GM12878 (cell line): ENCODE measurements at regions not wholly inside any gene's neighbourhood (a gene's known extent, or its start where the extent isn't known, plus 50 kb on each side); places are given as distances from the start of the nearest gene placed in this dataset.

ENCODE experiments used
- ATAC-seq: fragments of 200-7000 bp; cut with Tn5 transposase; 3 replicates; pipeline ENCODE4 v1.9.1; 2020; ENCODE audit warnings: mild to moderate bottlenecking, moderate library complexity
- BruUV-seq: library from RNA; stranded (reverse); fragments of 400-500 nt; replicated peaks from 2 replicates; lab custom pipeline; 2021; lab: Mats Ljungman, UMichigan
- CTCF ChIA-PET: fragments of 300-600 bp; sonication (Branson Sonifier 250); formaldehyde crosslinking; extraction: SDS; loops from one replicate; lab custom pipeline; 2021; ENCODE audit warnings: inconsistent platforms; lab: Yijun Ruan, JAX
- POLR2A ChIA-PET: fragments of 350-600 bp; formaldehyde crosslinking; extraction: SDS; loops from one replicate; lab custom pipeline; 2021; ENCODE audit warnings: inconsistent platforms; lab: Charles Lee
- RAD21 ChIA-PET: fragments of 300-600 bp; sonication (Branson Sonifier 250); formaldehyde crosslinking; loops from one replicate; lab custom pipeline; 2023; ENCODE audit warnings: antibody characterized with exemption; ENCODE audit not compliant: unreplicated experiment; lab: Charles Lee
- SMC1A ChIA-PET: fragments of 300-600 bp; sonication (Branson Sonifier 250); formaldehyde crosslinking; loops from one replicate; lab custom pipeline; 2023; ENCODE audit not compliant: unreplicated experiment, uncharacterized antibody; lab: Charles Lee
- DNase-seq: peaks from one replicate; pipeline ENCODE4 v3.0.0-alpha.2; 2011; ENCODE audit warnings: low read depth, low spot score
- FAIRE-seq: peaks from 3 replicates; lab custom pipeline; 2011; peaks lifted over from hg19 to GRCh38; lab: Jason Lieb, UNC
- H2AFZ ChIP-seq: 2 replicates; pipeline ENCODE4 v1.6.0; 2011; ENCODE audit warnings: low read depth, low read length, control low read depth; ENCODE audit not compliant: control insufficient read depth
- H3K27ac ChIP-seq: 2 replicates; pipeline ENCODE4 v1.5.1; 2011; ENCODE audit warnings: control low read depth; ENCODE audit not compliant: control insufficient read depth, insufficient read depth
- H3K27me3 ChIP-seq, 2 experiments: replicated peaks in 1 of 2; 2 replicates each; pipeline versions ENCODE4 v1.6.0 to v1.6.1; 2011; ENCODE audit warnings: low read length in 1 of 2; ENCODE audit not compliant: control insufficient read depth in 2 of 2, insufficient read depth in 2 of 2
- H3K36me3 ChIP-seq, 2 experiments: 2 replicates each; pipeline ENCODE4 v1.5.1; 2011; ENCODE audit warnings: low read length in 1 of 2; ENCODE audit not compliant: control insufficient read depth in 2 of 2, insufficient read depth in 2 of 2
- H3K4me1 ChIP-seq: 2 replicates; pipeline ENCODE4 v1.6.1; 2011; ENCODE audit warnings: mild to moderate bottlenecking, low read length, moderate library complexity, mixed read lengths; ENCODE audit not compliant: control insufficient read depth, insufficient read depth
- H3K4me2 ChIP-seq: 2 replicates; pipeline ENCODE4 v1.6.0; 2011; ENCODE audit warnings: control low read depth; ENCODE audit not compliant: control insufficient read depth, insufficient read depth
- H3K4me3 ChIP-seq: fragments of 200-600 bp; sonication (generic); 2 replicates; pipeline ENCODE4 v1.5.1; 2016
- H3K79me2 ChIP-seq: 2 replicates; pipeline ENCODE4 v1.6.0; 2011; ENCODE audit warnings: low read length; ENCODE audit not compliant: control insufficient read depth, insufficient read depth
- H3K9ac ChIP-seq: 2 replicates; pipeline ENCODE4 v1.8.0; 2011; ENCODE audit warnings: low read length, control low read depth, mixed read lengths; ENCODE audit not compliant: control insufficient read depth, insufficient read depth
- H3K9me3 ChIP-seq: replicated peaks from 3 replicates; pipeline ENCODE4 v1.5.1; 2011; ENCODE audit warnings: mild to moderate bottlenecking, low read length; ENCODE audit not compliant: control insufficient read depth, insufficient read depth
- H4K20me1 ChIP-seq: 2 replicates; pipeline ENCODE4 v1.6.0; 2011; ENCODE audit not compliant: control insufficient read depth, insufficient read depth
- ATF2 ChIP-seq: IDR thresholded peaks from 2 replicates; pipeline ENCODE4 v1.6.1; 2012; ENCODE audit warnings: low read length, inconsistent platforms
- BACH1 ChIP-seq: fragments of 450-650 bp; IDR thresholded peaks from 2 replicates; pipeline ENCODE4 v1.6.1; 2017; ENCODE audit warnings: mild to moderate bottlenecking, borderline replicate concordance
- BCL11A ChIP-seq: IDR thresholded peaks from 2 replicates; pipeline ENCODE4 v1.6.1; 2011; ENCODE audit warnings: low read depth, low read length
- EGR1 ChIP-seq, 2 experiments: IDR thresholded peaks; 1 replicate in 1 of 2; 2 replicates in 1 of 2; pipeline ENCODE4 v1.6.1; 2011 to 2012; ENCODE audit warnings: low read depth in 2 of 2, low read length in 2 of 2, borderline replicate concordance in 1 of 2, mild to moderate bottlenecking in 1 of 2, moderate library complexity in 1 of 2
- GABPA ChIP-seq: IDR thresholded peaks from 2 replicates; pipeline ENCODE4 v1.6.1; 2014; ENCODE audit warnings: antibody characterized with exemption, low read depth, mild to moderate bottlenecking, inconsistent platforms
- NBN ChIP-seq: fragments of 450-650 bp; IDR thresholded peaks from 2 replicates; pipeline ENCODE4 v1.6.1; 2016
- RBBP5 ChIP-seq: fragments of 200-600 bp; sonication (generic); conservative IDR thresholded peaks from 2 replicates; pipeline ENCODE4 v1.6.1; 2016
- RFX5 ChIP-seq: IDR thresholded peaks from 2 replicates; pipeline ENCODE4 v1.6.1; 2011; ENCODE audit warnings: low read depth, low read length, improper control_type of control experiment
- SMAD5 ChIP-seq: IDR thresholded peaks from 2 replicates; pipeline ENCODE4 v1.6.1; 2016; ENCODE audit warnings: antibody characterized with exemption, low read depth
- SREBF1 ChIP-seq: IDR thresholded peaks from 2 replicates; pipeline ENCODE4 v1.6.1; 2012; ENCODE audit warnings: mild to moderate bottlenecking, low read length
- SRF ChIP-seq, 2 experiments: IDR thresholded peaks; 2 replicates each; pipeline ENCODE4 v1.6.1; 2011; ENCODE audit warnings: low read depth in 2 of 2, low read length in 2 of 2, mild to moderate bottlenecking in 1 of 2, moderate library complexity in 1 of 2
- TCF7 ChIP-seq: IDR thresholded peaks from 2 replicates; pipeline ENCODE4 v1.6.1; 2014; ENCODE audit warnings: antibody characterized with exemption, borderline replicate concordance
- ZBED1 ChIP-seq: IDR thresholded peaks from 2 replicates; pipeline ENCODE4 v1.6.1; 2016; ENCODE audit warnings: borderline replicate concordance
- ZZZ3 ChIP-seq: IDR thresholded peaks from 2 replicates; pipeline ENCODE4 v1.6.1; 2011; ENCODE audit warnings: low read depth; ENCODE audit not compliant: control insufficient read depth, insufficient read length
- WGBS: methylation state at CpG from one replicate; pipeline ENCODE4 v1.1.6; 2016; ENCODE audit warnings: low lambda C conversion rate; ENCODE audit not compliant: insufficient replicate concordance, insufficient coverage; ENCODE audit errors: missing lambda C conversion rate; 5-methylcytosine and 5-hydroxymethylcytosine counted together
- in situ Hi-C: fragments of 300-500 bp; cut with MboI; formaldehyde crosslinking; loops from 9 replicates; pipeline ENCODE4 v1.14.3; 2018; ENCODE audit warnings: mixed read lengths
- intact Hi-C: fragments of 100-400 bp; cut with micrococcal nuclease; formaldehyde crosslinking; loops from one replicate; pipeline ENCODE4 v1.14.2; 2022; ENCODE audit not compliant: unreplicated experiment
- TF ChIP-seq, protein P1 (sequence below): IDR thresholded peaks from 2 replicates; pipeline ENCODE4 v1.6.1; 2012; ENCODE audit warnings: low read depth, low read length, improper control_type of control experiment
- TF ChIP-seq, protein P2 (sequence below): IDR thresholded peaks from 2 replicates; pipeline ENCODE4 v1.6.1; 2011; ENCODE audit warnings: borderline replicate concordance, low read depth, mild to moderate bottlenecking, moderate library complexity, low read length; ENCODE audit not compliant: insufficient read depth, poor library complexity, severe bottlenecking

- no peak overlapping the region for H2AFZ ChIP-seq
- no TSS peak for BruUV-seq
- no peak for ATAC-seq
- ChIA-PET SMC1A (no interaction called here), CTCF (no interaction called here), POLR2A (no interaction called here), RAD21 (no interaction called here)
- no peak for FAIRE-seq
- 81% methylated on average over 27 of the region's 27 CpGs for WGBS
- H3K9me3 ChIP-seq, result no peaks in the 10 kb centered on the region
- H3K4me2 ChIP-seq, result no peak overlapping the region
- no peaks in the 10 kb centered on the region for H3K79me2 ChIP-seq
- H3K4me3 ChIP-seq, result no peak overlapping the region
- H3K36me3 ChIP-seq, result no peaks in the 10 kb centered on the region
- no peaks in the 10 kb centered on the region for H4K20me1 ChIP-seq
- H3K4me1 ChIP-seq, result no peaks in the 10 kb centered on the region
- TF ChIP-seq SREBF1 (no peak), SMAD5 (no peak), GABPA (no peak), ZBED1 (no peak), BACH1 (no peak), BCL11A (no peak), TCF7 (no peak)
- intact Hi-C loops, result no loop called here
- no peak overlapping the region for H3K27ac ChIP-seq
- DNase-seq, result no peak
- in situ Hi-C loops, result no loop called here
- H3K27me3 ChIP-seq, result no peaks in the 10 kb centered on the region
- H3K9ac ChIP-seq, result no peak overlapping the region
Observed at GRCh38 chr7:81611040-81611439, 158.8 kb downstream of the HGF start.

DNA sequence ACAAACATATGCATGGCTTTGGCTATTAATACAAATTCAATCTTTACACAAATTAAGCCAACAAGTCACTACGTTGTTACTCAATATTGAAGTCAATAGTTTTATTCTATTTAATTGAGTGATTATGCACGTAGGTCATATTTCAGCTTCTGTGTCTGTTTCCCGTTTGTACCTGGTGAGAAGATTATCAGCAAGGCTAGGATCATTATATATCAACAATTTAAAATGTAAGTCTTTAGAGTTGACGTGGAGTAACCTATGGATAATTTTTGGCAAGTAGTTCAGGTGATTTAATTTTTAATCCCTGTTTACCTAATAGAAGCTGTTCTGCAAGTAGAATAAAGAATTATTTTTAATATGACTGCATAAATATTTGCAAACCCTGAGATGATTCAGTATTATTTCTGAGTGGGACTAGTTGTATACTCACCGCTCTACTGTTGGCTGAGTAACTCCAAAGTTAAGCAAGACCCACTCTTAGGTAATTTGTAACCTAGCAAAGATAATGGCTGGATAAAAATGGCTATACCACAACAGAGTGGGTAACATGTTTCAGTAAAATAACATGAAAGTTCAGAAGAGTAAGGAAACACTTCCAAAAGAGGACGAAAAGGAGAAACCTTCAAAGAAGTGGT, 161.0 kb downstream of the HGF start:
- no peak for ATAC-seq
- ChIA-PET SMC1A (no interaction called here), POLR2A (no interaction called here), CTCF (no interaction called here), RAD21 (no interaction called here)
- Histone ChIP-seq H3K9ac (no peak overlapping the region), H4K20me1 (no peaks in the 10 kb centered on the region), H3K4me3 (no peak overlapping the region), H3K9me3 (no peaks in the 10 kb centered on the region), H3K27me3 (no peaks in the 10 kb centered on the region), H3K4me1 (no peaks in the 10 kb centered on the region), H3K79me2 (no peaks in the 10 kb centered on the region), H3K36me3 (no peaks in the 10 kb centered on the region), H3K4me2 (no peak overlapping the region), H2AFZ (no peak overlapping the region), H3K27ac (no peak overlapping the region)
- in situ Hi-C loops, result no loop called here
- BruUV-seq, result no TSS peak
- intact Hi-C loops, result no loop called here
- 23% methylated on average over 6 of the region's 6 CpGs for WGBS
- no peak for DNase-seq
- FAIRE-seq, result no peak
- TF ChIP-seq RBBP5 (no peak), SRF (IDR thresholded peaks at IDR 0.05; ENCODE audit: low read depth in 2 of 2, low read length in 2 of 2) (no peak), NBN (no peak), RFX5 (no peak), ZZZ3 (no peak), ATF2 (no peak), EGR1 (IDR thresholded peaks at IDR 0.05; ENCODE audit: borderline replicate concordance in 1 of 2, low read depth in 2 of 2, low read length in 2 of 2) (no peak), ZBED1 (no peak)
- TF ChIP-seq, protein P1, sequence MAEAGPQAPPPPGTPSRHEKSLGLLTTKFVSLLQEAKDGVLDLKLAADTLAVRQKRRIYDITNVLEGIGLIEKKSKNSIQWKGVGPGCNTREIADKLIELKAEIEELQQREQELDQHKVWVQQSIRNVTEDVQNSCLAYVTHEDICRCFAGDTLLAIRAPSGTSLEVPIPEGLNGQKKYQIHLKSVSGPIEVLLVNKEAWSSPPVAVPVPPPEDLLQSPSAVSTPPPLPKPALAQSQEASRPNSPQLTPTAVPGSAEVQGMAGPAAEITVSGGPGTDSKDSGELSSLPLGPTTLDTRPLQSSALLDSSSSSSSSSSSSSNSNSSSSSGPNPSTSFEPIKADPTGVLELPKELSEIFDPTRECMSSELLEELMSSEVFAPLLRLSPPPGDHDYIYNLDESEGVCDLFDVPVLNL, result no peak
- TF ChIP-seq, protein P2, sequence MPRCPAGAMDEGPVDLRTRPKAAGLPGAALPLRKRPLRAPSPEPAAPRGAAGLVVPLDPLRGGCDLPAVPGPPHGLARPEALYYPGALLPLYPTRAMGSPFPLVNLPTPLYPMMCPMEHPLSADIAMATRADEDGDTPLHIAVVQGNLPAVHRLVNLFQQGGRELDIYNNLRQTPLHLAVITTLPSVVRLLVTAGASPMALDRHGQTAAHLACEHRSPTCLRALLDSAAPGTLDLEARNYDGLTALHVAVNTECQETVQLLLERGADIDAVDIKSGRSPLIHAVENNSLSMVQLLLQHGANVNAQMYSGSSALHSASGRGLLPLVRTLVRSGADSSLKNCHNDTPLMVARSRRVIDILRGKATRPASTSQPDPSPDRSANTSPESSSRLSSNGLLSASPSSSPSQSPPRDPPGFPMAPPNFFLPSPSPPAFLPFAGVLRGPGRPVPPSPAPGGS, result no peak
